H1 (cell line): ENCODE measurements at regions not wholly inside any gene's neighbourhood (a gene's known extent, or its start where the extent isn't known, plus 50 kb on each side); places are given as distances from the start of the nearest gene placed in this dataset.

ENCODE experiments used
- ASH2L ChIP-seq: fragments of 200-600, 300-600 bp; sonication (generic); IDR thresholded peaks from one replicate; pipeline ENCODE4 v1.7.1; 2017; ENCODE audit warnings: low read length
- SP4 ChIP-seq: IDR thresholded peaks from 2 replicates; pipeline ENCODE4 v1.6.1; 2012; ENCODE audit warnings: low read length, inconsistent platforms
- TEAD4 ChIP-seq: IDR thresholded peaks from 2 replicates; pipeline ENCODE4 v1.6.1; 2012; ENCODE audit warnings: low read depth, low read length, inconsistent platforms, mixed read lengths
- TF ChIP-seq, protein P1 (sequence below): fragments of 300-600 bp; sonication (generic); IDR thresholded peaks from 2 replicates; pipeline ENCODE4 v1.7.1; 2012; ENCODE audit warnings: low read length, moderate library complexity, mild to moderate bottlenecking, inconsistent platforms; ENCODE audit not compliant: insufficient replicate concordance

DNA sequence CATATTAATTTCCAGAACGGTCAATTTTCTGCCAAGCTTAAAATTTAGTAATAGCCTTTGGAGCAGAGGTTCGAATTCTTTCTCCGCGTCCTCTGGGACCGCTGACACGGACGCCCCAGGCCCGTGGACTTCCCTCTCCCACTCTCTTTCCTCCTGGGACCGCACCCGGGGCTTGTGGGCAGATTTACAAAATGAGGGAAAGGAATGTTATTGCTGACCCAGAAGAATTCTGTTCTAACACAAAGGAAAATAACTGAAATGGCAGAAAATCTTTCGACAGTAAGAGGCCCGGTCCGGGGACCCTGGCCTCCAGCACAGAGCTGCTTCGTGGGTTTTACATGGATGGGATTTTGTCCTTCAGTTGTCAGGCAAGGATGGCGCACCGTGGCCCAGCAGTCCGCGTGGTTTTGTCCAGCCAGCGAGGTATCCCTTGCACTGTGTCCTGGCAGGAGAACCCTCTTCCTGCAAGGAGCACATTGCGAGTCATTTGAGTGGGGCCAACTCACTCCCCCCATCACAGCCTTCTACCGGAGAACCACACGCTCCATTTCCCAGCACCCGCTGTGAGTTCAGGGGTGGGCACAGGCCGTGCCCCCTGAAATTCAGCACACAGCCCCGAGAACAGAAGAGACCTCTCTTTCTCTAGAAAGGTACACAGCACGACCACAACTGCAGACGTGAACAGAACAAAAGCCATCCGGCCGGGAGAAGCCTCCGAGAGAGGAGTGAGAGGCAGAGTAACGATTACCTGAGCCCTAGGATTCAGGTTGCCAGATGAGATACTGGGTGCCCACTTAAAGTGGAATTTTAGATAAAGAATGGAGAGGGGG is 106.0 kb upstream of the AFDN start (continued):
- TF ChIP-seq, protein P1, sequence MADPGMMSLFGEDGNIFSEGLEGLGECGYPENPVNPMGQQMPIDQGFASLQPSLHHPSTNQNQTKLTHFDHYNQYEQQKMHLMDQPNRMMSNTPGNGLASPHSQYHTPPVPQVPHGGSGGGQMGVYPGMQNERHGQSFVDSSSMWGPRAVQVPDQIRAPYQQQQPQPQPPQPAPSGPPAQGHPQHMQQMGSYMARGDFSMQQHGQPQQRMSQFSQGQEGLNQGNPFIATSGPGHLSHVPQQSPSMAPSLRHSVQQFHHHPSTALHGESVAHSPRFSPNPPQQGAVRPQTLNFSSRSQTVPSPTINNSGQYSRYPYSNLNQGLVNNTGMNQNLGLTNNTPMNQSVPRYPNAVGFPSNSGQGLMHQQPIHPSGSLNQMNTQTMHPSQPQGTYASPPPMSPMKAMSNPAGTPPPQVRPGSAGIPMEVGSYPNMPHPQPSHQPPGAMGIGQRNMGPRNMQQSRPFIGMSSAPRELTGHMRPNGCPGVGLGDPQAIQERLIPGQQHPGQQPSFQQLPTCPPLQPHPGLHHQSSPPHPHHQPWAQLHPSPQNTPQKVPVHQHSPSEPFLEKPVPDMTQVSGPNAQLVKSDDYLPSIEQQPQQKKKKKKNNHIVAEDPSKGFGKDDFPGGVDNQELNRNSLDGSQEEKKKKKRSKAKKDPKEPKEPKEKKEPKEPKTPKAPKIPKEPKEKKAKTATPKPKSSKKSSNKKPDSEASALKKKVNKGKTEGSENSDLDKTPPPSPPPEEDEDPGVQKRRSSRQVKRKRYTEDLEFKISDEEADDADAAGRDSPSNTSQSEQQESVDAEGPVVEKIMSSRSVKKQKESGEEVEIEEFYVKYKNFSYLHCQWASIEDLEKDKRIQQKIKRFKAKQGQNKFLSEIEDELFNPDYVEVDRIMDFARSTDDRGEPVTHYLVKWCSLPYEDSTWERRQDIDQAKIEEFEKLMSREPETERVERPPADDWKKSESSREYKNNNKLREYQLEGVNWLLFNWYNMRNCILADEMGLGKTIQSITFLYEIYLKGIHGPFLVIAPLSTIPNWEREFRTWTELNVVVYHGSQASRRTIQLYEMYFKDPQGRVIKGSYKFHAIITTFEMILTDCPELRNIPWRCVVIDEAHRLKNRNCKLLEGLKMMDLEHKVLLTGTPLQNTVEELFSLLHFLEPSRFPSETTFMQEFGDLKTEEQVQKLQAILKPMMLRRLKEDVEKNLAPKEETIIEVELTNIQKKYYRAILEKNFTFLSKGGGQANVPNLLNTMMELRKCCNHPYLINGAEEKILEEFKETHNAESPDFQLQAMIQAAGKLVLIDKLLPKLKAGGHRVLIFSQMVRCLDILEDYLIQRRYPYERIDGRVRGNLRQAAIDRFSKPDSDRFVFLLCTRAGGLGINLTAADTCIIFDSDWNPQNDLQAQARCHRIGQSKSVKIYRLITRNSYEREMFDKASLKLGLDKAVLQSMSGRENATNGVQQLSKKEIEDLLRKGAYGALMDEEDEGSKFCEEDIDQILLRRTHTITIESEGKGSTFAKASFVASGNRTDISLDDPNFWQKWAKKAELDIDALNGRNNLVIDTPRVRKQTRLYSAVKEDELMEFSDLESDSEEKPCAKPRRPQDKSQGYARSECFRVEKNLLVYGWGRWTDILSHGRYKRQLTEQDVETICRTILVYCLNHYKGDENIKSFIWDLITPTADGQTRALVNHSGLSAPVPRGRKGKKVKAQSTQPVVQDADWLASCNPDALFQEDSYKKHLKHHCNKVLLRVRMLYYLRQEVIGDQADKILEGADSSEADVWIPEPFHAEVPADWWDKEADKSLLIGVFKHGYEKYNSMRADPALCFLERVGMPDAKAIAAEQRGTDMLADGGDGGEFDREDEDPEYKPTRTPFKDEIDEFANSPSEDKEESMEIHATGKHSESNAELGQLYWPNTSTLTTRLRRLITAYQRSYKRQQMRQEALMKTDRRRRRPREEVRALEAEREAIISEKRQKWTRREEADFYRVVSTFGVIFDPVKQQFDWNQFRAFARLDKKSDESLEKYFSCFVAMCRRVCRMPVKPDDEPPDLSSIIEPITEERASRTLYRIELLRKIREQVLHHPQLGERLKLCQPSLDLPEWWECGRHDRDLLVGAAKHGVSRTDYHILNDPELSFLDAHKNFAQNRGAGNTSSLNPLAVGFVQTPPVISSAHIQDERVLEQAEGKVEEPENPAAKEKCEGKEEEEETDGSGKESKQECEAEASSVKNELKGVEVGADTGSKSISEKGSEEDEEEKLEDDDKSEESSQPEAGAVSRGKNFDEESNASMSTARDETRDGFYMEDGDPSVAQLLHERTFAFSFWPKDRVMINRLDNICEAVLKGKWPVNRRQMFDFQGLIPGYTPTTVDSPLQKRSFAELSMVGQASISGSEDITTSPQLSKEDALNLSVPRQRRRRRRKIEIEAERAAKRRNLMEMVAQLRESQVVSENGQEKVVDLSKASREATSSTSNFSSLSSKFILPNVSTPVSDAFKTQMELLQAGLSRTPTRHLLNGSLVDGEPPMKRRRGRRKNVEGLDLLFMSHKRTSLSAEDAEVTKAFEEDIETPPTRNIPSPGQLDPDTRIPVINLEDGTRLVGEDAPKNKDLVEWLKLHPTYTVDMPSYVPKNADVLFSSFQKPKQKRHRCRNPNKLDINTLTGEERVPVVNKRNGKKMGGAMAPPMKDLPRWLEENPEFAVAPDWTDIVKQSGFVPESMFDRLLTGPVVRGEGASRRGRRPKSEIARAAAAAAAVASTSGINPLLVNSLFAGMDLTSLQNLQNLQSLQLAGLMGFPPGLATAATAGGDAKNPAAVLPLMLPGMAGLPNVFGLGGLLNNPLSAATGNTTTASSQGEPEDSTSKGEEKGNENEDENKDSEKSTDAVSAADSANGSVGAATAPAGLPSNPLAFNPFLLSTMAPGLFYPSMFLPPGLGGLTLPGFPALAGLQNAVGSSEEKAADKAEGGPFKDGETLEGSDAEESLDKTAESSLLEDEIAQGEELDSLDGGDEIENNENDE: no peak
- TF ChIP-seq TEAD4 (no peak), ASH2L (no peak), SP4 (no peak)
